H9 (cell line): ENCODE measurements at regions not wholly inside any gene's neighbourhood (a gene's known extent, or its start where the extent isn't known, plus 50 kb on each side); places are given as distances from the start of the nearest gene placed in this dataset.

Experiments used
- DNase-seq: peaks from one replicate; pipeline ENCODE4 v3.0.0-alpha.2; 2017
- H2AFZ ChIP-seq: one replicate; pipeline ENCODE4 v1.6.1; 2013; ENCODE audit warnings: mild to moderate bottlenecking, low read length, control low read depth, moderate library complexity
- H2AK5ac ChIP-seq: 2 replicates; pipeline ENCODE4 v1.6.1; 2013; ENCODE audit warnings: low read length, control low read depth, mixed read lengths; ENCODE audit not compliant: insufficient read length
- H2BK120ac ChIP-seq: one replicate; pipeline ENCODE4 v1.6.1; 2013; ENCODE audit warnings: low read depth, mild to moderate bottlenecking, low read length, control low read depth, inconsistent platforms; ENCODE audit not compliant: poor library complexity, severe bottlenecking
- H2BK12ac ChIP-seq: 2 replicates; pipeline ENCODE4 v1.6.1; 2013; ENCODE audit warnings: low read length, control low read depth, mixed read lengths, low read depth; ENCODE audit not compliant: insufficient read length
- H2BK15ac ChIP-seq: 2 replicates; pipeline ENCODE4 v1.6.1; 2013; ENCODE audit warnings: low read depth, low read length, control low read depth
- H2BK20ac ChIP-seq: one replicate; pipeline ENCODE4 v1.6.1; 2013; ENCODE audit warnings: low read depth, mild to moderate bottlenecking, low read length, control low read depth, inconsistent platforms; ENCODE audit not compliant: poor library complexity, severe bottlenecking
- H2BK5ac ChIP-seq: 2 replicates; pipeline ENCODE4 v1.6.1; 2013; ENCODE audit warnings: low read length, control low read depth, mixed read lengths; ENCODE audit not compliant: insufficient read length
- H3K14ac ChIP-seq: 2 replicates; pipeline ENCODE4 v1.6.1; 2013; ENCODE audit warnings: low read length, control low read depth; ENCODE audit not compliant: insufficient read depth
- H3K18ac ChIP-seq: 2 replicates; pipeline ENCODE4 v1.6.1; 2013; ENCODE audit warnings: low read depth, mild to moderate bottlenecking, mixed read lengths, low read length, control low read depth; ENCODE audit not compliant: insufficient read length
- H3K23ac ChIP-seq: 2 replicates; pipeline ENCODE4 v1.6.1; 2013; ENCODE audit warnings: low read length, control low read depth, mixed read lengths, low read depth; ENCODE audit not compliant: insufficient read length
- H3K23me2 ChIP-seq: 2 replicates; pipeline ENCODE4 v1.6.1; 2013; ENCODE audit warnings: low read depth, mild to moderate bottlenecking, mixed read lengths, low read length, control low read depth; ENCODE audit not compliant: insufficient read length, poor library complexity, severe bottlenecking
- H3K27ac ChIP-seq: 2 replicates; pipeline ENCODE4 v1.5.1; 2013; ENCODE audit warnings: low read length, control low read depth, mixed read lengths, low read depth; ENCODE audit not compliant: insufficient read length
- H3K27me3 ChIP-seq: 2 replicates; pipeline ENCODE4 v1.6.1; 2013; ENCODE audit warnings: low read length, control low read depth, inconsistent platforms; ENCODE audit not compliant: insufficient read depth
- H3K4ac ChIP-seq: 2 replicates; pipeline ENCODE4 v1.6.1; 2013; ENCODE audit warnings: low read depth, mild to moderate bottlenecking, control low read depth, inconsistent platforms, low read length, moderate library complexity
- H3K4me1 ChIP-seq: 2 replicates; pipeline ENCODE4 v1.6.1; 2013; ENCODE audit warnings: low read length, control low read depth, inconsistent platforms; ENCODE audit not compliant: insufficient read depth
- H3K4me2 ChIP-seq: 2 replicates; pipeline ENCODE4 v1.6.1; 2013; ENCODE audit warnings: low read length, control low read depth, mixed read lengths; ENCODE audit not compliant: insufficient read length, insufficient read depth
- H3K56ac ChIP-seq: 2 replicates; pipeline ENCODE4 v1.6.1; 2013; ENCODE audit warnings: low read depth, mild to moderate bottlenecking, mixed read lengths, low read length, control low read depth; ENCODE audit not compliant: insufficient read length
- H3K79me1 ChIP-seq: 2 replicates; pipeline ENCODE4 v1.6.1; 2013; ENCODE audit warnings: low read depth, mild to moderate bottlenecking, moderate library complexity, low read length, control low read depth, inconsistent platforms; ENCODE audit not compliant: insufficient read depth, poor library complexity, severe bottlenecking
- H3K79me2 ChIP-seq: 2 replicates; pipeline ENCODE4 v1.6.1; 2013; ENCODE audit warnings: low read length, control low read depth, inconsistent platforms; ENCODE audit not compliant: insufficient read depth
- H3K9ac ChIP-seq: 2 replicates; pipeline ENCODE4 v1.6.1; 2013; ENCODE audit warnings: low read length, control low read depth, mixed read lengths; ENCODE audit not compliant: insufficient read length; ENCODE audit errors: extremely low read depth
- H3K9me3 ChIP-seq: one replicate; pipeline ENCODE4 v1.6.1; 2013; ENCODE audit warnings: low read depth, low read length, inconsistent platforms; ENCODE audit not compliant: control insufficient read depth
- H3T11ph ChIP-seq: one replicate; pipeline ENCODE4 v1.6.1; 2013; ENCODE audit warnings: mild to moderate bottlenecking, low read length, control low read depth, inconsistent platforms
- H4K20me1 ChIP-seq: one replicate; pipeline ENCODE4 v1.6.1; 2013; ENCODE audit not compliant: control insufficient read depth, insufficient read length, insufficient read depth
- H4K5ac ChIP-seq: 2 replicates; pipeline ENCODE4 v1.6.1; 2013; ENCODE audit warnings: low read depth, mild to moderate bottlenecking, mixed read lengths, low read length, control low read depth; ENCODE audit not compliant: insufficient read length
- H4K8ac ChIP-seq: replicated peaks from 2 replicates; pipeline ENCODE4 v1.6.1; 2013; ENCODE audit warnings: low read length, control low read depth, mixed read lengths, low read depth; ENCODE audit not compliant: insufficient read length
- H4K91ac ChIP-seq: 2 replicates; pipeline ENCODE4 v1.6.1; 2013; ENCODE audit warnings: low read depth, mild to moderate bottlenecking, moderate library complexity, mixed read lengths, low read length, control low read depth; ENCODE audit not compliant: insufficient read length
- H3K27ac Mint-ChIP-seq, 3 experiments: 2 replicates in 2 of 3; 3 replicates in 1 of 3; pipeline ENCODE4 v1.8.0; 2020 to 2021; ENCODE audit warnings: mixed read lengths in 3 of 3, mild to moderate bottlenecking in 1 of 3, moderate library complexity in 1 of 3
- H3K27me3 Mint-ChIP-seq: 2 replicates; pipeline ENCODE4 v1.8.0; 2021; ENCODE audit warnings: low read depth, mild to moderate bottlenecking, moderate library complexity, mixed read lengths
- H3K36me3 Mint-ChIP-seq, 3 experiments: 2 replicates in 2 of 3; 3 replicates in 1 of 3; pipeline ENCODE4 v1.8.0; 2020 to 2021; ENCODE audit warnings: low read depth in 3 of 3, mixed read lengths in 3 of 3; ENCODE audit not compliant: insufficient read depth in 1 of 3
- H3K4me1 Mint-ChIP-seq, 2 experiments: 2 replicates each; pipeline ENCODE4 v1.8.0; 2020; ENCODE audit warnings: mixed read lengths in 2 of 2
- H3K4me3 Mint-ChIP-seq, 2 experiments: 2 replicates in 1 of 2; 3 replicates in 1 of 2; pipeline ENCODE4 v1.8.0; 2020 to 2021; ENCODE audit warnings: mild to moderate bottlenecking in 2 of 2, mixed read lengths in 2 of 2, moderate library complexity in 1 of 2
- H3K9me3 Mint-ChIP-seq, 2 experiments: 2 replicates in 1 of 2; 3 replicates in 1 of 2; pipeline ENCODE4 v1.8.0; 2020; ENCODE audit warnings: mild to moderate bottlenecking in 2 of 2, mixed read lengths in 2 of 2, moderate library complexity in 1 of 2
- CTCF ChIP-seq: fragments of 200-600 bp; sonication (generic); conservative IDR thresholded peaks from 3 replicates; pipeline ENCODE4 v1.8.0; 2021; ENCODE audit warnings: antibody characterized with exemption, mild to moderate bottlenecking

GRCh38 chr13:106138620-106139019 lies 396.8 kb downstream of the EFNB2 start:
- no peak for TF ChIP-seq CTCF
- H3K14ac ChIP-seq: no peak overlapping the region
- H2AFZ ChIP-seq: no peak overlapping the region
- no peaks in the 10 kb centered on the region for H3K79me2 ChIP-seq
- no peak overlapping the region for H3K27ac ChIP-seq
- Mint-ChIP-seq H3K27ac (no peak overlapping the region), H3K4me1 (peaks cover 11 to 13% of the 10 kb centered on the region in 2 experiments), H3K27me3 (peaks cover 1% of the 10 kb centered on the region; the same call in 1 of the 2 replicates), H3K36me3 (peaks cover 5 to 11% (median 11%) of the 10 kb centered on the region in 3 experiments; a peak in 6 of 7 replicates), H3K4me3 (no peak overlapping the region), H3K9me3 (peaks cover 13% of the 10 kb centered on the region in 2 experiments)
- H4K20me1 ChIP-seq: no peaks in the 10 kb centered on the region
- no peak overlapping the region for H2BK20ac ChIP-seq
- no peak for DNase-seq
- no peak overlapping the region for H2AK5ac ChIP-seq
- H3K4me2 ChIP-seq: no peak overlapping the region
- peaks cover 2% of the 10 kb centered on the region; the same call in 1 of the 2 replicates for H3K4me1 ChIP-seq
- no peak overlapping the region for H2BK120ac ChIP-seq
- no peak overlapping the region for H3T11ph ChIP-seq
- H3K23me2 ChIP-seq: no peaks in the 10 kb centered on the region
- no peaks in the 10 kb centered on the region for H3K79me1 ChIP-seq
- H3K4ac ChIP-seq: no peak overlapping the region
- H2BK5ac ChIP-seq: no peak overlapping the region
- H3K9ac ChIP-seq: no peak overlapping the region
- H3K23ac ChIP-seq: no peak overlapping the region
- no peak overlapping the region for H4K91ac ChIP-seq
- H3K18ac ChIP-seq: no peak overlapping the region
- no peak overlapping the region for H3K56ac ChIP-seq
- no peak overlapping the region for H4K5ac ChIP-seq
- no peak overlapping the region for H2BK12ac ChIP-seq
- H3K27me3 ChIP-seq: no peaks in the 10 kb centered on the region
- H4K8ac ChIP-seq: no peak overlapping the region
- H2BK15ac ChIP-seq: no peak overlapping the region
- H3K9me3 ChIP-seq: no peaks in the 10 kb centered on the region
